ENCODE measurements at regions not wholly inside any gene's neighbourhood (a gene's known extent, or its start where the extent isn't known, plus 50 kb on each side); places are given as distances from the start of the nearest gene placed in this dataset.

DNA sequence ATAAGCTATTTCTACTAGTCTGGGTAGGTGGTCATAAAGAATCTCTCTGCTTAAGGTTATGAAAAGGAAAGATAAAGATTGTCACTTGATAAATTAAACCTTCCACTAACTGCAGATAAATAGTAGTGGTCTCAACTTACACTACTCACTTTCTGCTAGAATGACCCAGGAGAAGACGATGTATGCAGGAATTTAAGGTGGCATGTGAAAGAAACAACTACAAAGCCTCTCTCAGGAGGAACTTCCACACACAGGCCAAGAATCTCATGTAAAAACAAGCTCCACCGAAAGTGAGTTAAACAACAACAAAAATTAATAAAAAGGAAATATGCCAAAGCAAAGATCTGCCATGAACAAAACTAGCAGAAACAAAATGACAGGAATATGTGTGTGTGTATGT lies 165.4 kb downstream of the CDC14C start:
- TF ChIP-seq, protein P1, sequence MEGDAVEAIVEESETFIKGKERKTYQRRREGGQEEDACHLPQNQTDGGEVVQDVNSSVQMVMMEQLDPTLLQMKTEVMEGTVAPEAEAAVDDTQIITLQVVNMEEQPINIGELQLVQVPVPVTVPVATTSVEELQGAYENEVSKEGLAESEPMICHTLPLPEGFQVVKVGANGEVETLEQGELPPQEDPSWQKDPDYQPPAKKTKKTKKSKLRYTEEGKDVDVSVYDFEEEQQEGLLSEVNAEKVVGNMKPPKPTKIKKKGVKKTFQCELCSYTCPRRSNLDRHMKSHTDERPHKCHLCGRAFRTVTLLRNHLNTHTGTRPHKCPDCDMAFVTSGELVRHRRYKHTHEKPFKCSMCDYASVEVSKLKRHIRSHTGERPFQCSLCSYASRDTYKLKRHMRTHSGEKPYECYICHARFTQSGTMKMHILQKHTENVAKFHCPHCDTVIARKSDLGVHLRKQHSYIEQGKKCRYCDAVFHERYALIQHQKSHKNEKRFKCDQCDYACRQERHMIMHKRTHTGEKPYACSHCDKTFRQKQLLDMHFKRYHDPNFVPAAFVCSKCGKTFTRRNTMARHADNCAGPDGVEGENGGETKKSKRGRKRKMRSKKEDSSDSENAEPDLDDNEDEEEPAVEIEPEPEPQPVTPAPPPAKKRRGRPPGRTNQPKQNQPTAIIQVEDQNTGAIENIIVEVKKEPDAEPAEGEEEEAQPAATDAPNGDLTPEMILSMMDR (IDR thresholded peaks at IDR 0.05 in 8 of 11, conservative IDR thresholded peaks at IDR 0.05 in 3 of 11), result no peak
- no peak for TF ChIP-seq POLR2A (IDR thresholded peaks at IDR 0.05)
- TF ChIP-seq POLR2AphosphoS5 (IDR thresholded peaks at IDR 0.05), result no peak

Measured in spleen (tissue), 7 donors.